GM19324 (cell line): ENCODE measurements at regions not wholly inside any gene's neighbourhood (a gene's known extent, or its start where the extent isn't known, plus 50 kb on each side); places are given as distances from the start of the nearest gene placed in this dataset.
"Not testable (repeated sequence)": the region's sequence is repeated elsewhere in the genome, so short reads cannot be mapped to it uniquely, and the experiment has no call there.

Experiments used
- ATAC-seq: cut with Tn5 transposase; IDR thresholded peaks from one replicate; pipeline ENCODE4 v1.9.1; 2021; ENCODE audit warnings: mild to moderate bottlenecking, moderate library complexity; ENCODE audit not compliant: unreplicated experiment, low FRiP score

- ATAC-seq: no peak
Measured at GRCh38 chr4:79666875-79667274, 258.8 kb upstream of the GK2 start.

- no peak for ATAC-seq
Measured at GRCh38 chr4:79666112-79666511, 258.1 kb upstream of the GK2 start.

GRCh38 chr4:79663865-79664264, 255.8 kb upstream of the GK2 start:
- ATAC-seq: no peak

- ATAC-seq: no peak
Measured at GRCh38 chr4:79663141-79663540, 255.1 kb upstream of the GK2 start.

GRCh38 chr4:79662651-79663050, 254.6 kb upstream of the GK2 start:
- no peak for ATAC-seq

- ATAC-seq: no peak
Measured at GRCh38 chr4:79661196-79661595, 253.2 kb upstream of the GK2 start.

- ATAC-seq: not testable (repeated sequence)
Measured at GRCh38 chr4:79659308-79659870, 251.4 kb upstream of the GK2 start.

GRCh38 chr4:79657379-79657778, 249.4 kb upstream of the GK2 start:
- ATAC-seq: no peak

- ATAC-seq: no peak
Measured at GRCh38 chr4:79653871-79654270, 245.8 kb upstream of the GK2 start.

GRCh38 chr4:79652738-79653137, 244.7 kb upstream of the GK2 start:
- ATAC-seq: no peak

GRCh38 chr4:79652232-79652631, 244.2 kb upstream of the GK2 start:
- no peak for ATAC-seq

GRCh38 chr4:79651456-79651855, 243.4 kb upstream of the GK2 start:
- ATAC-seq: no peak

GRCh38 chr4:79650794-79651431, 242.9 kb upstream of the GK2 start:
- no peak for ATAC-seq

- no peak for ATAC-seq
Measured at GRCh38 chr4:79650217-79650616, 242.2 kb upstream of the GK2 start.

GRCh38 chr4:79645942-79646341, 237.9 kb upstream of the GK2 start:
- no peak for ATAC-seq

GRCh38 chr4:79638735-79639134, 230.7 kb upstream of the GK2 start:
- ATAC-seq: no peak

- ATAC-seq: no peak
Measured at GRCh38 chr4:79636991-79637390, 229.0 kb upstream of the GK2 start.

GRCh38 chr4:79634111-79634510, 226.1 kb upstream of the GK2 start:
- ATAC-seq: no peak

GRCh38 chr4:79632114-79632513, 224.1 kb upstream of the GK2 start:
- ATAC-seq: no peak

GRCh38 chr4:79626611-79627010, 218.6 kb upstream of the GK2 start:
- no peak for ATAC-seq

GRCh38 chr4:79626101-79626500, 218.1 kb upstream of the GK2 start:
- no peak for ATAC-seq

GRCh38 chr4:79625361-79625760, 217.3 kb upstream of the GK2 start:
- ATAC-seq: no peak
